Inflammatory macrophage (primary cell): ENCODE measurements at regions not wholly inside any gene's neighbourhood (a gene's known extent, or its start where the extent isn't known, plus 50 kb on each side); places are given as distances from the start of the nearest gene placed in this dataset.
"Not testable (repeated sequence)": the region's sequence is repeated elsewhere in the genome, so short reads cannot be mapped to it uniquely, and the experiment has no call there.

ENCODE experiments used
- DNase-seq, 2 donors: peaks; one replicate each; pipeline ENCODE4 v3.0.0-alpha.2; 2020 to 2022

GRCh38 chr7:123321578-123321977 is 121.8 kb upstream of the SLC13A1 start:
- not testable (repeated sequence) for DNase-seq

- no peak for DNase-seq
Observed at GRCh38 chr7:123319911-123320310, 120.1 kb upstream of the SLC13A1 start.

GRCh38 chr7:123314886-123315285 is 115.1 kb upstream of the SLC13A1 start:
- no peak for DNase-seq

GRCh38 chr7:123308254-123308951 is 108.6 kb upstream of the SLC13A1 start:
- DNase-seq = no peak

GRCh38 chr7:123305840-123306375 is 106.1 kb upstream of the SLC13A1 start:
- DNase-seq = no peak

GRCh38 chr7:123303926-123304325 is 104.2 kb upstream of the SLC13A1 start:
- DNase-seq = no peak

- DNase-seq = no peak
Observed at GRCh38 chr7:123296965-123297364, 97.2 kb upstream of the SLC13A1 start.

GRCh38 chr7:123293710-123294109 is 93.9 kb upstream of the SLC13A1 start:
- DNase-seq = no peak

- DNase-seq = no peak
Observed at GRCh38 chr7:123292227-123292626, 92.5 kb upstream of the SLC13A1 start.

- no peak for DNase-seq
Observed at GRCh38 chr7:123289200-123289599, 89.4 kb upstream of the SLC13A1 start.

- no peak for DNase-seq
Observed at GRCh38 chr7:123285076-123285700, 85.4 kb upstream of the SLC13A1 start.

GRCh38 chr7:123283373-123283772 is 83.6 kb upstream of the SLC13A1 start:
- DNase-seq = no peak

GRCh38 chr7:123282181-123282580 is 82.4 kb upstream of the SLC13A1 start:
- DNase-seq = no peak

GRCh38 chr7:123279949-123280348 is 80.2 kb upstream of the SLC13A1 start:
- DNase-seq = no peak

- DNase-seq = no peak
Observed at GRCh38 chr7:123275036-123275753, 75.4 kb upstream of the SLC13A1 start.

- DNase-seq = no peak
Observed at GRCh38 chr7:123273185-123273584, 73.4 kb upstream of the SLC13A1 start.

- no peak for DNase-seq
Observed at GRCh38 chr7:123271856-123272255, 72.1 kb upstream of the SLC13A1 start.

GRCh38 chr7:123271231-123271630 is 71.5 kb upstream of the SLC13A1 start:
- no peak for DNase-seq

GRCh38 chr7:123270570-123270969 is 70.8 kb upstream of the SLC13A1 start:
- DNase-seq = no peak

GRCh38 chr7:123265853-123266252 is 66.1 kb upstream of the SLC13A1 start:
- DNase-seq = no peak

GRCh38 chr7:123264820-123265219 is 65.1 kb upstream of the SLC13A1 start:
- DNase-seq = not testable (repeated sequence)

GRCh38 chr7:123260428-123260960 is 60.7 kb upstream of the SLC13A1 start:
- DNase-seq = no peak

- no peak for DNase-seq
Observed at GRCh38 chr7:123259759-123260158, 60.0 kb upstream of the SLC13A1 start.
